K562 (cell line): ENCODE measurements at regions not wholly inside any gene's neighbourhood (a gene's known extent, or its start where the extent isn't known, plus 50 kb on each side); places are given as distances from the start of the nearest gene placed in this dataset.

ENCODE experiments used
- GTF2E2 ChIP-seq: fragments of 200-800 bp; sonication (Bioruptor generic); IDR thresholded peaks from 2 replicates; pipeline ENCODE4 v1.6.1; 2016; ENCODE audit warnings: missing genetic modification characterization, missing compliant biosample characterization
- HDAC3 ChIP-seq: fragments of 450-650 bp; IDR thresholded peaks from 2 replicates; pipeline ENCODE4 v1.6.1; 2018; ENCODE audit warnings: borderline replicate concordance, mild to moderate bottlenecking, moderate library complexity; ENCODE audit not compliant: partially characterized antibody
- PYGO2 ChIP-seq: fragments of 450-650 bp; IDR thresholded peaks from 2 replicates; pipeline ENCODE4 v1.6.1; 2016; ENCODE audit warnings: mild to moderate bottlenecking, missing genetic modification characterization, moderate library complexity, missing compliant biosample characterization
- REST ChIP-seq, 2 experiments: fragments of 450-650 bp; formaldehyde crosslinking in 1 of 2; IDR thresholded peaks; 2 replicates each; pipeline versions ENCODE4 v1.4.0 to v1.6.1; 2014 to 2020; ENCODE audit warnings: mild to moderate bottlenecking in 2 of 2, borderline replicate concordance in 1 of 2, low read depth in 1 of 2
- SIX5 ChIP-seq, 2 experiments: IDR thresholded peaks; 2 replicates each; pipeline ENCODE4 v1.6.1; 2011; ENCODE audit warnings: low read length in 2 of 2, borderline replicate concordance in 1 of 2, low read depth in 1 of 2, mild to moderate bottlenecking in 1 of 2, moderate library complexity in 1 of 2; ENCODE audit not compliant: insufficient read depth in 1 of 2
- TSHZ1 ChIP-seq: fragments of 250-450 bp; sonication (Bioruptor Pico); IDR thresholded peaks from 2 replicates; pipeline ENCODE4 v1.4.0; 2020; ENCODE audit warnings: mild to moderate bottlenecking, moderate library complexity
- ZC3H11A ChIP-seq: IDR thresholded peaks from 2 replicates; pipeline ENCODE4 v1.6.1; 2012; ENCODE audit warnings: low read depth, low read length, improper control_type of control experiment
- ZEB2 ChIP-seq: fragments of 450-650 bp; IDR thresholded peaks from 2 replicates; pipeline ENCODE4 v1.6.1; 2016
- ZNF668 ChIP-seq: fragments of 250-450 bp; sonication (Bioruptor Pico); IDR thresholded peaks from 2 replicates; pipeline ENCODE4 v1.8.0; 2022; ENCODE audit warnings: mild to moderate bottlenecking, inconsistent platforms
- TF ChIP-seq, protein P1 (sequence below): fragments of 450-650 bp; IDR thresholded peaks from 2 replicates; pipeline ENCODE4 v1.7.1; 2018; ENCODE audit warnings: mild to moderate bottlenecking, low read depth; ENCODE audit not compliant: partially characterized antibody
- TF ChIP-seq, protein P2 (sequence below), 2 experiments: fragments of 450-650 bp; IDR thresholded peaks; 2 replicates each; pipeline ENCODE4 v1.6.1; 2016

DNA sequence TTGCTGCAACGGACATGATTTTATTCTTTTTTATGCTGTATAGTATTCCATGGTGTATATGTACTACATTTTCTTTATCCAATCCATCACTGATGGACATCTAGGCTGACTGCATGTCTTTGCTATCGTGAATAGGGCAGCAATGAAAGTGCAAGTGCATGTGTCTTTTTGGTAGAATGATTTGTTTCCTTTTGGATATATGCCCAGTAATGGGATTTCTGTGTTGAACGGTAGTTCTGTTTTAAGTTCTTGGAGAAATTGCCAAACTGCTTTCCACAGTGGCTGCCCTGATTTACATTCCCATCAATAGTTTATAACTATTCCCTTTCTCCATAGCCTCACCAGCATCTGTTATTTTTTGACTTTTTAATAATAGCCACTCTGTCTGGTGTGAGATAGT, 99.7 kb upstream of the CRIM1 start (continued):
- TF ChIP-seq, protein P1, sequence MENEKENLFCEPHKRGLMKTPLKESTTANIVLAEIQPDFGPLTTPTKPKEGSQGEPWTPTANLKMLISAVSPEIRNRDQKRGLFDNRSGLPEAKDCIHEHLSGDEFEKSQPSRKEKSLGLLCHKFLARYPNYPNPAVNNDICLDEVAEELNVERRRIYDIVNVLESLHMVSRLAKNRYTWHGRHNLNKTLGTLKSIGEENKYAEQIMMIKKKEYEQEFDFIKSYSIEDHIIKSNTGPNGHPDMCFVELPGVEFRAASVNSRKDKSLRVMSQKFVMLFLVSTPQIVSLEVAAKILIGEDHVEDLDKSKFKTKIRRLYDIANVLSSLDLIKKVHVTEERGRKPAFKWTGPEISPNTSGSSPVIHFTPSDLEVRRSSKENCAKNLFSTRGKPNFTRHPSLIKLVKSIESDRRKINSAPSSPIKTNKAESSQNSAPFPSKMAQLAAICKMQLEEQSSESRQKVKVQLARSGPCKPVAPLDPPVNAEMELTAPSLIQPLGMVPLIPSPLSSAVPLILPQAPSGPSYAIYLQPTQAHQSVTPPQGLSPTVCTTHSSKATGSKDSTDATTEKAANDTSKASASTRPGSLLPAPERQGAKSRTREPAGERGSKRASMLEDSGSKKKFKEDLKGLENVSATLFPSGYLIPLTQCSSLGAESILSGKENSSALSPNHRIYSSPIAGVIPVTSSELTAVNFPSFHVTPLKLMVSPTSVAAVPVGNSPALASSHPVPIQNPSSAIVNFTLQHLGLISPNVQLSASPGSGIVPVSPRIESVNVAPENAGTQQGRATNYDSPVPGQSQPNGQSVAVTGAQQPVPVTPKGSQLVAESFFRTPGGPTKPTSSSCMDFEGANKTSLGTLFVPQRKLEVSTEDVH = no peak
- TF ChIP-seq, protein P2, sequence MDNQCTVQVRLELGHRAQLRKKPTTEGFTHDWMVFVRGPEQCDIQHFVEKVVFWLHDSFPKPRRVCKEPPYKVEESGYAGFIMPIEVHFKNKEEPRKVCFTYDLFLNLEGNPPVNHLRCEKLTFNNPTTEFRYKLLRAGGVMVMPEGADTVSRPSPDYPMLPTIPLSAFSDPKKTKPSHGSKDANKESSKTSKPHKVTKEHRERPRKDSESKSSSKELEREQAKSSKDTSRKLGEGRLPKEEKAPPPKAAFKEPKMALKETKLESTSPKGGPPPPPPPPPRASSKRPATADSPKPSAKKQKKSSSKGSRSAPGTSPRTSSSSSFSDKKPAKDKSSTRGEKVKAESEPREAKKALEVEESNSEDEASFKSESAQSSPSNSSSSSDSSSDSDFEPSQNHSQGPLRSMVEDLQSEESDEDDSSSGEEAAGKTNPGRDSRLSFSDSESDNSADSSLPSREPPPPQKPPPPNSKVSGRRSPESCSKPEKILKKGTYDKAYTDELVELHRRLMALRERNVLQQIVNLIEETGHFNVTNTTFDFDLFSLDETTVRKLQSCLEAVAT (IDR thresholded peaks at IDR 0.05) = no peak
- no peak for TF ChIP-seq SIX5 (IDR thresholded peaks at IDR 0.05; ENCODE audit: borderline replicate concordance in 1 of 2, insufficient read depth in 1 of 2, low read depth in 1 of 2, low read length in 2 of 2)
- TF ChIP-seq ZC3H11A = no peak
- no peak for TF ChIP-seq REST (IDR thresholded peaks at IDR 0.05; ENCODE audit: borderline replicate concordance)
- TF ChIP-seq REST (CRISPR knock-in tag; IDR thresholded peaks at IDR 0.05; ENCODE audit: low read depth) = no peak
- TF ChIP-seq HDAC3 = no peak
- TF ChIP-seq PYGO2 (tag) = no peak
- no peak for TF ChIP-seq TSHZ1 (CRISPR knock-in tag)
- TF ChIP-seq ZNF668 (CRISPR knock-in tag) = no peak
- TF ChIP-seq ZEB2 = no peak
- no peak for TF ChIP-seq GTF2E2 (tag)
